NCI-H774 (cell line): ENCODE measurements at regions not wholly inside any gene's neighbourhood (a gene's known extent, or its start where the extent isn't known, plus 50 kb on each side); places are given as distances from the start of the nearest gene placed in this dataset.

Experiments
- DNase-seq: peaks from one replicate; lab custom pipeline; 2025; lab: John Stamatoyannopoulos, UW

DNA sequence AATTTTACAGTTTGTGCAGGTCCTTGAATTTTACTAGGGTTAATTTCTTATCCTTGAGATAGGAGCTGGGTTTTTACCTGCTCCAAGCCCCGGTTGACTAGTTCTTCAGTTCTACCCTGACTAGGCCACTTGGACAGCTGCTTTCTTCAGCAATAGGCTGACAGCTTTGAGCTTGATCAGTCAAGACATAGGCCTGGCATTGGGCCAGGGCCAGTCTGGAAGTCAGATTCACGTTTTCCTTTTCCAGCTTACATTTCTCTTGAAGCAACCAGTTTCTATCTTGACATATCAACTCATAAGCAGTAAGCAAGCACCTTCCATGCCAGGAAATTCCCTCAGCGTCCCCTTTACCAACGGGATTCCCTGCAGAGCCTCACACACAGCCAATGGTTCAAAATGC lies 63.7 kb upstream of the AJAP1 start:
- no peak for DNase-seq

- no peak for DNase-seq
These were observed 62.5 kb upstream of the AJAP1 start for GRCh38 chr1:4591926-4592325.

DNA sequence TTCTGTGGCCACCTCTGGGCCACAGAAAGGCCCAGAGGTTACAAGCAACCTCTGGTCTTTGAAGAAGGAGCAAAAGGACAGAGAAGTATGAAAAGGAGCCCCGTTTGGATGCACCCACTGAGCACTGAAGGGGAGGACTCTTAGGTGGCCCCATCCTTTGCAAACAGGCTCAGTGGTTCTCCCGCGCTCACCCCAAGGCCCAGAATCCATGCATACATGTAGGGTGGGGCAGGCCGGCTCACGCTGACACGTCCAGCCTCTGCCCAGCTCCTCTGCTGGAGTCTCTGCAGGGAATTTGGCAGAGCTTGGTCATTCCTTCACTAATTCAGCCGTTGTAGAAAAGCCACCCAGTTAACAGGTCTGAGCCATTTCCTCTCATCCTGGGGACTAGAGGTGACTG lies 61.3 kb upstream of the AJAP1 start:
- DNase-seq, result no peak

- no peak for DNase-seq
These were observed 60.0 kb upstream of the AJAP1 start for GRCh38 chr1:4594286-4594991.

- DNase-seq, result no peak
These were observed 58.8 kb upstream of the AJAP1 start for GRCh38 chr1:4595341-4596225.

DNA sequence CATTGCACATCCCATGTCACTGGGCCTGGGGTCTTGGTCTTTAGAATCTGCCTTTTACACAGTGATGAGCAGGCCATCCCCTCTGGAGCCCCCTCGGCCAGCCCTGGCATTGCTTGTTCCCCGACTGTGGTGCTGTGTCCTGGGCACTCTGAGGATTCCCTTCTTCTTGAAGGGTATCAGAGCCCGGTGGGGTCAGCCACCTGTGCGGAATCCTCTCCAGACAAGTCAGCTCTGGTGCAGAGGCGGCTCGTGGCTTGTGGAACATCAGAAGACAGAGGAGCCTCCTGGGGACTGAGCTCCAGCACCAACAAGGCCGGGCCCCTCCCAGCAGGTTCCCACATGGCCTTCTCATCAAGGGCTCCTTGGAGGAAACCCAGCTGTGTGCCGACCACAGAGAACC lies 57.9 kb upstream of the AJAP1 start:
- DNase-seq, result no peak

DNA sequence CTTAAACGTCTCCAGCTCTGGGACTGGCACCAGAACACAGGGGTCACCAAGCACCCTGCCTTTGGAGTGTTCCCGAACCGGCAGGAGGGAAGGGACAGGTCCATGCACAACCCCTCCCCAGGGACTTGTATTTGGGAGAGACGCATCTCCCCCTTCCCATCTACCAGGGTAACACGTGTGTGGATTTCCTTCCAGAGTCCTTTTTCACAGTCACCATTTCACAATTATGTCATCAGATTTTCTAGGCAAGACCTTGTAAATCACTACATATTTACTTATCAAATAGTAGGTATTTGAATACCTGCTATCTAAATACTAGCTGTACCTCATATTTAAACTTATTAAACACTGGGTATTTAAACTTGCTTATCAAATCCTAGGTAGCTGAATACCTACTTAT lies 57.4 kb upstream of the AJAP1 start:
- DNase-seq, result no peak

GRCh38 chr1:4598561-4598960 lies 55.8 kb upstream of the AJAP1 start:
- DNase-seq, result no peak

- DNase-seq, result no peak
These were observed 54.9 kb upstream of the AJAP1 start for GRCh38 chr1:4599521-4599920.

DNA sequence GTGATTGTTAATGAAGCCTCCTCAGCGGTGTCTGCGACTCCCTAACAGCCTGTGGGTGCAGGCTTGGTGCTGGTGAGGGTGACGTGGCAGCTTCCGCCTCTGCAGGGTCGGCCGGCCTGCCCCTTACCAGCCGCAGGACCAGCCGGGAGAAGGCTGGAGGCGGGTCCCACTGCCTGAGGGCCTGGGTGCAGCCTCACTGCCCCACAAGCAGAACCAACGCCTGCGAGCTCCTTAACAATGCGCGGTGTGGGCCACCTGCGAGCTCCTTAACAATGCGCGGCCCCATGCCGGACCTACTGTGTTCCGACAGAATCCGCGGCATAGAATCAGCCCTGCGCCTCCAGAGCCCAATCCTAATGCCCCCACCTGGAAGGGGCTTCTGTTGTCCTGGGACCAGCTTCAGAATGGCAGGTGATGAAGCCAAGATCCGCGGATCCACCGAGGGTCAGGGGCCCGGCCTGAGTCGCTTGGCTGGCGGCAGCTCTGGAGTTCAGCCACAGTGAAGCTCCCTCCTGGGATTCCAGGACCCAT lies 54.4 kb upstream of the AJAP1 start:
- DNase-seq, result no peak

GRCh38 chr1:4600615-4601460 lies 53.6 kb upstream of the AJAP1 start:
- DNase-seq, result no peak

- no peak for DNase-seq
These were observed 52.5 kb upstream of the AJAP1 start for GRCh38 chr1:4601941-4602340.

DNA sequence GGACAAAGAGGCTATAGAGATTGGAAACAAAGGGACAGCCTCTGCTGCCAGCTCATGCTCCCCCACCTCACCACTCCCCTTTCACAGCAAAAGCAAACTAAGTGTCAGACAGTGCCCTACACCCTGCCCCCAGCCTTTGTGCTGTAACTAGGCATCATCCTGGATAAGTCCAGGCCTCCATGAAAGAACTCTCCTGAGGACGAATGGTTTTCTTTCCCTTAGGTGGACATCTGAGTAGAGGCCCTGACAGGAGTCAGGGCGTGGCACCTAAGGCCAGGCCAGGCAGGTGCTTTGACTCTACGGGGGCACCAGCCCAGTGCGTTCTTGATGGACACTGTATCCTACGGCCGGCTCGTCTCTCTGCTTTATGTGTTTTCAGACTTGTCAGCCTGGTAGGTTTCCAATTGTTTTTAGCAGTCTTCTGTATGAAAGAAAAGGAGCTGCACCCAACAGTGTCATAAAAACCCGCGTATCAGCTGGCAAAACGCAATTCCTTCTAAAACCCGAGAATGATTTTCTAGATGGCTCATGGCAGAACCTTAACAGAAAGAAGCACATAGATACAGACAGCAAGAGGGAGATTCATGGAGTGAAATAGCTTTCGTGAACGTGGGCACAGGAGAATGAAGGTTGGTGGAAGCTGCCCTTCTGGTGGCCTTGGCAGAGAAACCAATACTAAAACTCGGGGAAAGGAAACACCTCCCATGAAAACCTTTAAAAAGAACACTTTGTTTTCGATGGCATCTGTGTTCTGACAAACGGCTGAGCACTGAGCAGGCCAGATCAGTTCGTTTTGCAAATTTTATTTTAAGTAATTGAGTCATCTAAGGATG lies 51.7 kb upstream of the AJAP1 start:
- no peak for DNase-seq

GRCh38 chr1:4603295-4604110 lies 50.9 kb upstream of the AJAP1 start:
- no peak for DNase-seq
